Inflammatory macrophage (primary cell): ENCODE measurements at regions not wholly inside any gene's neighbourhood (a gene's known extent, or its start where the extent isn't known, plus 50 kb on each side); places are given as distances from the start of the nearest gene placed in this dataset.
"Not testable (repeated sequence)": the region's sequence is repeated elsewhere in the genome, so short reads cannot be mapped to it uniquely, and the experiment has no call there.

ENCODE experiments used
- DNase-seq, 2 donors: peaks; one replicate each; pipeline ENCODE4 v3.0.0-alpha.2; 2020 to 2022

GRCh38 chr1:229015806-229016205, 255.1 kb upstream of the RAB4A start:
- no peak for DNase-seq

DNA sequence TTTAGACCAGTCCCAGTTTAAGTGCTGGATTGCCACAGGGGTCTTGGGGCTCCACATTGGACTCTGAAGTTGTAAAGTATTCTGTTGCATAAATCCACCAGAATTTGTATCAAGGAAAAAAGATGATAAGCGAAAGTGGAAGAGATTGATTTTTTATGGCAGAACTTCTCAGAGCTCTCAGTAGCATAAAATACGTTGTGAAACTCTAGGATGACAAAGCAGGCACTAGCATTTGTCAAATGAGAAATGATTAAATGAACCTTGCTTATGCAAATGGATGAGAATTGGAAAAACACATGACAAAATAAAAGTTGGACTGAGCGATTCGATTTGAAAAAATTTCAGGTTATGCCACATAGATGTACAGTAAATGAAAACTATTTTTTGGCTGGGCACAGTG, 253.8 kb upstream of the RAB4A start:
- no peak for DNase-seq

- no peak for DNase-seq
These were observed 252.1 kb upstream of the RAB4A start for GRCh38 chr1:229018674-229019295.

DNA sequence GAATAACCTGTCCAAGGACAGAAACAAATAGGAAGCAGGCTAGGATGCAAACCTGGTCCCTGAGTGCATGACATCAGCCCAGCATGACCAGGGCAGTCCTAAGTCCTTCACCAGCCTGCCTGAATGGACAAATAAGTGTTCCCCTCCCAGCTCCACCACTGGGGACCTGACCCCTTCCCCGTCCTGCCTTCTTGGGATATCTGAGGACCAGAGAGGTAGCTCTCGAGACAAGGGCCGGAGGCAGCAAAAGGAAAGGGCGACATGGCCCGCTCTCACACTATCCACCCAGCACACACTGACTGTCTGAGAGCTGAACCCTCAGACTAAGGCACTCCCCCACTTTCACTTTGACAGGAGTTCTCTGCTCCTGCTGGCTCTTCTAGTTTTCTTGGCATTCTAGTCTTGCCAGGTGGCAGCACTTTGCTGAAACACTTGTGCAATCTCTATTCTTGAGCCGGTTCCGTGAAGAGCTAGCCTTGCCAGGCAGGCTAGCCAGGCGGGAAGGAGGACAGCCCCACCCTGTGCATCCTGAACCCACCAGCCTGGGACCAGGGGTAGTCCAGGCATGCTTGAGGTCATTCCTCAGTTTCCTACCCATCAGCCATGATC, 251.1 kb upstream of the RAB4A start:
- no peak for DNase-seq

DNA sequence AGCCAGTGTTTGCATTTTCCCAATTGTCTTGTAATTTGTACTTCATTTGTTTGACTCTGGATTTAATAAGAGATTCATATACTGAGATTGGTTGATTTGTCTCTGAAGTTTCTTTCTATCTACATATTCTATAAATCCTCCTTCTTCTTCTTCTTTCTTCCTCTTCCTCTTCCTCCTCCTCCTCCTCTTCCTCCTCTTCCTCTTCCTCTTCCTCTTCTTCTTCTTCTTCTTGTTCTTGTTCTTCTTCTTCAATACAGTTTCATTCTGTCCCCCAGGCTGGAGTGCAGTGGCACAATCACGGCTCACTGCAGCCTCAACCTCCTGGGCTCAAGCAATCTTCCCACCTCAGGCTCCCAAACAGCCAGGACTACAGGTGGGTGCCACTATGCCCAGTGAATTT, 249.9 kb upstream of the RAB4A start:
- not testable (repeated sequence) for DNase-seq

DNA sequence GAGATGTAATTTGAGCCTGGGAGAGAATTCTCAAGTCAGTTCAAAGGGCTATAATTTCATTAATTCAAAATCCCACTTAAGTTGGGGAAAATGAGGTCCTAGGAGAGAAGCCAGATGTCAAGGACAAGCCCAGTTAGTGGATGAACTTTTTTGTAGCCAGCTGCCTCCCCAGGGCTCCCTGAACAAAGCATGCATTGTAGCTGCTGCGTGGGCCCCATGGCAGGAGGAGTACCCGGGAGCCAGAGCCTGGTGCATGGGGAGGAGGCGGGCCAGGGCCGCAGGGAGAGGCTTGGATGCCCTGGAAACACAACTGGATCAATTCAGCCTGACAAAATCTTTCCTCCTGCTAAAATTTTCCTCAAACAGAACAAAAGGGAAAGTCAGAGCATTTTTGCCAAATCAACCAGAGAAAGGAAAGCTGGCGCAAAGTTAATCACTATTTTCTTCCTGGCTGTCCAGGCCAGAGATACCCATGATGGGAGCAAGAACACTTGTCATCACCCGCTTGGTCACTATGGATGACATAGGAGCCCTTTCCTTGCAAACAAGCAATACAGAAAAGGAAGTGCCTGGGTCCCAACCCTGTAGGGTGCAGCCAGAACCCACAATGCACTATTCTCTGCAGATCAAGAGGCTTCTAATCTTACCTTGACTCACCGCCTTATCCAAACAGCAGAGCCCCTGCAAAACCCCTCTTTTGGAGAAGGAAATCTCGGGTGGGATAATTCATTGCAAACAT, 248.1 kb upstream of the RAB4A start:
- peak in 1 of 2 donors; percentile 51 for DNase-seq

DNA sequence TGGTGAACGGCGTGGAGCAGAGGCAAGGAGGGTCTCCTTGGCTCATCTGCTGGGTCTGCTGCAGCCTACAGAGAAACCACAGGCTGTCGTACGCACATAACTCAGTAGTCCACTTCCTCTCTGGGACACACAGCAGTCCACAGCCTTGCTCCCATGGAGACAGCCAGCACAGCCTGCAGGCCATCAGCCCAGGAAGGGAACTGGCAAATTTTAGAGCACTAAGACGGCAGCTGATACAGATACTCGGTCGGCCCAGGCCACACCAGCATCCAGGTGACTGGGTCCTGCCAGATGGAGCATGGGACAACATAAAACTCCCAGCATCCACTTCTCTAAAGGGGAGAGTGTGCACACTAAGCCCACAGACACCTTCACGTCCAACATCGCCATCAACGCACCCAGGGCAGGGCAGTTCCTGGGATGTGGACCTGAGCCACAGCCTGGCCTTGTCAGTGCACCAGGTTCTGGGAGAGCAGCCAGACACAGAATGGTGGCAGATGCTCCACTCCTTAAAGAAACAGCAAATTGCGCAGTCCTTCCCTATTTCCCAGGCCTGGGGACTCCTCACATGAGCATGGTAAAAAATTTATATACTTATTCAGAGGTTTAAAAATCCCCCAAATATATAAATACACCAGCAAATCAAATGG, 247.1 kb upstream of the RAB4A start:
- DNase-seq, result peak; percentile 65 to 83

- peak; percentile 64 to 79 for DNase-seq
These were observed 246.3 kb upstream of the RAB4A start for GRCh38 chr1:229024528-229025130.

GRCh38 chr1:229025576-229025975, 245.3 kb upstream of the RAB4A start:
- no peak for DNase-seq

DNA sequence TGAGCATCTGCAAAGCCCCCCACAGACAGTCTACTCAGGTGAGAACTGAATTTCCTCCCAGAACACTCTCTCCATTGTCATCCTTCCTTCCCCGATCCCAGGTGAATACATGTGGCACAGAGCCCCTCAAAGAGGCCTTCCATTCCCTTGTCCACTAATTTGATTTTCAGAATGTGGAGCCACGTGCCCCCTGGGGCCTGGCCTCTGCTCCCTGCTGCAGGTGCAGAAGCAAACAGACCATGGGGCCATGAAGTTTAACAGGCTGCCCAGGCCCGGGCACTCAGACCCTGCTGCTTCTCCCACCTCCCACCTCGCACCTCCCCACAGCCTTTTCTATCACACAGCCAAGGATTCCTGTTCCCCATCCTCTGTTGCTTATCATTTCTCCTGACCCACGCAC, 243.8 kb upstream of the RAB4A start:
- no peak for DNase-seq

- DNase-seq, result peak; percentile 63 to 89
These were observed 243.2 kb upstream of the RAB4A start for GRCh38 chr1:229027622-229028182.

DNA sequence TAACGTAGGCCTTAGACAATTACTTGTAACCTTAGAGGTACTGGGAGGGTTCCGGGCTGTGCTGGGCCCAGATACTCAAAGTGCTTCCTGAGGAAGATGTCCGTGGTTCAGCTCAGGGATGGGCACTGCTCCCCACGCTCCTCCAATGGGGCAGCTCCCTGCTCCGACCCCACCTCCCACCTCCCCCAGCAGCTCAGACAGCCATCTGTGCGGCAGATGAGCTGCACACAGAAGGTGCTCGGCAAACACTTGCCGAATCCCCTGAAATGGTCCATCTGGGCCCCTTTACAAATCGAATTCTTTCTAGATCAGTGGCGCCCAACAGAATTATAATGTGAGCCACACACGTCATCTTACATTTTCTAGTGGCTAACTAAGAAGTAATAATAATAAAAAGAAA, 242.4 kb upstream of the RAB4A start:
- no peak for DNase-seq

DNA sequence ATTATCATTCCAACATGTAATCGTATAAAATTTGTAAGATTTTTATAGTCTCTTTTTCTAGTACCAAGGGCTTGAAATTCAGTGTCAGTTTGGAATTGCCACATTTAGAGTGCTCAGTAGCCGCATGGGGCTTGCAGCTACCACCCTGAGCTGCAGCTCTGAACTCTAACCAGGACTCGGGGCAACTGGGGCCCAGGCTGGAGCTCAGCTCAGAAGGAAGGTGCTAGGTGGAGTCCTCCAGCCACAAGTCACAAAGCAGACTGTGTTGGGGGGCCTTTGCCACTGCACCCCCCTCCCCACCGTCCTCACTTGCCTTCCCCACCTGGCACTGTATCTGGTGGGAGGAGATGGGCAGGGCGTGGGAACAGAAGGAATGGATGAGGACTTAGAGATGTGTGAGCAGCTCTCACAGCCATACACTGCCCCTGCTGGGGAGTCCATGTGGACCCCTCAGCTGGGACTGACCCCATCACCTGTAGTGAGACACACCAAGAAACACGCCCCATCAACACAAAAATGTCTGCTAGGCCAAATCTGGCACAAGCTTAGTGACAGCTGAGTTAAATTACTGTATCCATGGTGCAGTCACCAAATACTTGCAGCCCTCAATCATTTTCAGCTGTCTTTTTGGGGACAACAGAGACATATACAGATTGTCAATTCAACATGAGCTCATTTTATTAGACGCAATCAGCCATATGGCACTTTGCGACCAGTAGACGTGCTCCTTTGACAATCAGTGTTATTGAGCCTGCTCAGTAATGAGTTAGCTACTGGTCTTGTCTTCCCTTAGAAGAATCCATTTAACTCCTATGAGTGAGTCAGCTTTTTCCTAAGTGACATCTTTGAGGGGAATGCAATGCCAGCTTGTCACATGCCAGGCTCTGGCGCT, 241.7 kb upstream of the RAB4A start:
- no peak for DNase-seq

DNA sequence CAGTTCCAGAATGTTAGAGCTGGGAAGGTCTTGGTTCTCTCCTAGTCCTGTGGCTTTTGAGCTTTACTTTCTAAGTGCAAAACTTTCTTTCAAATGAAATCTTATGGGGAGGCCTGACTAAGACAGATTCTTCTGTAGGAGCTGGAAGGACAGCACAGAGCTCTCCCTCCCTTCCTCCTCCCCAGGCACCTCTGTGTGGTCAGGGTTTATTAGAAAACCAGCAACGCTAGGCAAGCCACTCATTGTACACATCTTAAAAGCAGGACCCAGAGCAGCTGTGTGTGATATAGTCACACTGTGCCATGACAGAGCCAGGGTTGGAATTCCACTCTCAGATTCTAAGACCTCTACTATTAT, 241.1 kb upstream of the RAB4A start:
- no peak for DNase-seq

- no peak for DNase-seq
These were observed 240.3 kb upstream of the RAB4A start for GRCh38 chr1:229030630-229031029.

DNA sequence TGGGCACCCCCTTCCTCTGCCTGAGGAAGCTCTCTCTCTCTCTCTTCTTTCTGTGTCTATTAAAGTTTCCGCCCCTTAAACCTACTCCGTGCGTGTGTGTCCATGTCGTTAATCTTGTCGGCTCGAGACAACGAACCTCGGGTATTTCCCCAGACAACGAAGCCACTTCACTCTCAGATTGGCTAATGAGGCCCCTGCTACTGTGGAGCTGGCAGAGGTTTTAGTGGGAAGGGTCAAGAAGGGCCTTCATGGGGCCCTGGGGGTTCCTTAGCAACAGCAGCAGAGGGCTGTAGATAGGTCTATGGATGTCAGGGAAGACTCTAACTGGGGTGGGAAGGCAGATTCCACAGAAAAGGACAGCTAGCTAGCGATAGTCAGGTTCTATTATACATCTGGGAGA, 239.8 kb upstream of the RAB4A start:
- no peak for DNase-seq

GRCh38 chr1:229031481-229032341, 239.2 kb upstream of the RAB4A start:
- DNase-seq, result no peak

DNA sequence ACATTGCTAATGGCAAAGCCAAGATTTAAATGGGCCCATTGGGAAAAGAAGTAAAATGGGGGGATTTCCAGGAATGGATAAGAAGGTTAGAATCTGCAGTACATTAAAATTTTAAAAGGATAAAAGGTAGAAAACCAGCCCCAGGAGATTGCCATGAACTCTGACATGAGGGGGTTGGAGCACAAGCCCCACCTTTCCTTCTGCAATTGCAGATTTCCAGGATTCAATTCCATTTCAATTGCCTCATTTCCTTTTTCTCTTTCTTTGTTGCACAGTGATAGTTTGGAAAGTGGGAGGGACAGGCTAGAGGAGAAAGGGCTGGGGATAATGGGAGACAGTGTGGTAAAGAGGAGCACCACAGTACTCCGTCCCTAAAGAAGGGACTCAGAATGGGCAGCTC, 238.5 kb upstream of the RAB4A start:
- DNase-seq, result no peak

- DNase-seq, result no peak
These were observed 237.4 kb upstream of the RAB4A start for GRCh38 chr1:229033480-229033879.

DNA sequence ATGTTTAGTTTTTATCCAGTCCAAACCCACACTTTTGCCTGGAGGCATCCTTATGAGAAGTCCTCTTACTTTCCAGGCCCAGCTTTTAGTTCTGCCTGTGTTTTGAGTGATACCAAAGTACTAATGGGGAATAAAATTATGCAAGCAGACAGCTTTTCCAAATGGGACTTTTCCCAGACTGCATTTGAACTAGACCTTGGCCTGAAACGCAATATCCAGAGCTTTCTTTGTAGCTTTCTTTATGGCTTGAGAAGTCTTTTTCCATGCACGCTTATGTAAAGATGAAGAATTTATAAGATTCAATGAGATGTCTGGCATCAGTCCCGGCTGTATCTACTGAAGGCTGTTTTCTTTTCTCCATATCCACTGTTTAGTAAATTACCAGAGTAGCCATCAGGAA, 236.6 kb upstream of the RAB4A start:
- no peak for DNase-seq
